HUES64 (cell line): ENCODE measurements at regions not wholly inside any gene's neighbourhood (a gene's known extent, or its start where the extent isn't known, plus 50 kb on each side); places are given as distances from the start of the nearest gene placed in this dataset.
"Not testable (repeated sequence)": the region's sequence is repeated elsewhere in the genome, so short reads cannot be mapped to it uniquely, and the experiment has no call there.

Source experiments
- H3K27ac ChIP-seq: 2 replicates; pipeline ENCODE4 v1.7.0; 2013; ENCODE audit warnings: low read depth, low read length, inconsistent platforms
- H3K27me3 ChIP-seq: 2 replicates; pipeline ENCODE4 v1.6.1; 2013; ENCODE audit warnings: mild to moderate bottlenecking, low read length; ENCODE audit not compliant: insufficient read depth
- H3K36me3 ChIP-seq: 2 replicates; pipeline ENCODE4 v1.6.1; 2013; ENCODE audit warnings: mild to moderate bottlenecking, low read length; ENCODE audit not compliant: insufficient read depth
- H3K4me1 ChIP-seq: 2 replicates; pipeline ENCODE4 v1.6.1; 2013; ENCODE audit warnings: mild to moderate bottlenecking, low read length, moderate library complexity; ENCODE audit not compliant: insufficient read depth
- H3K4me3 ChIP-seq: 2 replicates; pipeline ENCODE4 v1.5.1; 2013; ENCODE audit warnings: mild to moderate bottlenecking, low read length, moderate library complexity
- H3K9ac ChIP-seq: 2 replicates; pipeline ENCODE4 v1.6.1; 2013; ENCODE audit warnings: mild to moderate bottlenecking, low read depth, low read length
- H3K9me3 ChIP-seq: 2 replicates; pipeline ENCODE4 v1.6.1; 2013; ENCODE audit warnings: low read depth, low read length; ENCODE audit not compliant: insufficient read depth
- WGBS: fragments of 150-250, 120-280 bp; methylation state at CpG from one replicate; pipeline ENCODE4 v1.1.7; 2013; ENCODE audit warnings: missing lambda C conversion rate; 5-methylcytosine and 5-hydroxymethylcytosine counted together

- no peaks in the 10 kb centered on the region for H3K36me3 ChIP-seq
- no peak overlapping the region for H3K9ac ChIP-seq
- 90% methylated on average over 2 of the region's 2 CpGs for WGBS
- no peaks in the 10 kb centered on the region for H3K9me3 ChIP-seq
- no peak overlapping the region for H3K27ac ChIP-seq
- no peaks in the 10 kb centered on the region for H3K27me3 ChIP-seq
- H3K4me1 ChIP-seq: no peaks in the 10 kb centered on the region
- no peak overlapping the region for H3K4me3 ChIP-seq
Observed at GRCh38 chr2:3040066-3040428, 337.6 kb downstream of the EIPR1 start.

GRCh38 chr2:3039188-3040065 lies 338.2 kb downstream of the EIPR1 start:
- no peak overlapping the region for H3K4me3 ChIP-seq
- H3K4me1 ChIP-seq: no peaks in the 10 kb centered on the region
- no peak overlapping the region for H3K27ac ChIP-seq
- no peaks in the 10 kb centered on the region for H3K36me3 ChIP-seq
- H3K9me3 ChIP-seq: no peaks in the 10 kb centered on the region
- H3K27me3 ChIP-seq: no peaks in the 10 kb centered on the region
- 92% methylated on average over 16 of the region's 16 CpGs for WGBS
- H3K9ac ChIP-seq: no peak overlapping the region

- Histone ChIP-seq H3K27ac (no peak overlapping the region), H3K4me3 (no peak overlapping the region), H3K36me3 (no peaks in the 10 kb centered on the region), H3K9me3 (no peaks in the 10 kb centered on the region), H3K9ac (no peak overlapping the region), H3K4me1 (no peaks in the 10 kb centered on the region), H3K27me3 (no peaks in the 10 kb centered on the region)
- WGBS: 93% methylated on average over 12 of the region's 12 CpGs
Observed at GRCh38 chr2:3038636-3039035, 339.0 kb downstream of the EIPR1 start.

GRCh38 chr2:3037196-3038194 lies 340.1 kb downstream of the EIPR1 start:
- Histone ChIP-seq H3K9me3 (no peaks in the 10 kb centered on the region), H3K27ac (no peak overlapping the region), H3K36me3 (no peaks in the 10 kb centered on the region), H3K4me3 (no peak overlapping the region), H3K27me3 (no peaks in the 10 kb centered on the region), H3K4me1 (no peaks in the 10 kb centered on the region), H3K9ac (no peak overlapping the region)
- WGBS: 94% methylated on average over 29 of the region's 29 CpGs

- H3K36me3 ChIP-seq: no peaks in the 10 kb centered on the region
- H3K27me3 ChIP-seq: no peaks in the 10 kb centered on the region
- 96% methylated on average over 15 of the region's 18 CpGs for WGBS
Observed at GRCh38 chr2:3036432-3037125, 341.0 kb downstream of the EIPR1 start.

GRCh38 chr2:3035385-3036050 lies 342.1 kb downstream of the EIPR1 start:
- WGBS: 94% methylated on average over 21 of the region's 21 CpGs

More at GRCh38 chr2:3036432-3037125, 341.0 kb downstream of the EIPR1 start:
- Histone ChIP-seq H3K27ac (no peak overlapping the region), H3K4me3 (no peak overlapping the region), H3K4me1 (no peaks in the 10 kb centered on the region), H3K9ac (no peak overlapping the region), H3K9me3 (no peaks in the 10 kb centered on the region)

GRCh38 chr2:3034856-3035255 lies 342.8 kb downstream of the EIPR1 start:
- 86% methylated on average over 13 of the region's 13 CpGs for WGBS
- H3K27ac ChIP-seq: no peak overlapping the region
- no peak overlapping the region for H3K9ac ChIP-seq
- no peaks in the 10 kb centered on the region for H3K36me3 ChIP-seq
- no peaks in the 10 kb centered on the region for H3K4me1 ChIP-seq
- no peak overlapping the region for H3K4me3 ChIP-seq
- no peaks in the 10 kb centered on the region for H3K27me3 ChIP-seq
- H3K9me3 ChIP-seq: no peaks in the 10 kb centered on the region; the same call in 1 of the 2 replicates

More at GRCh38 chr2:3035385-3036050, 342.1 kb downstream of the EIPR1 start:
- Histone ChIP-seq H3K27ac (no peak overlapping the region), H3K27me3 (no peaks in the 10 kb centered on the region), H3K9me3 (no peaks in the 10 kb centered on the region), H3K4me1 (no peaks in the 10 kb centered on the region), H3K9ac (no peak overlapping the region), H3K36me3 (no peaks in the 10 kb centered on the region), H3K4me3 (no peak overlapping the region)

- no peak overlapping the region for H3K27ac ChIP-seq
Observed at GRCh38 chr2:3034396-3034795, 343.2 kb downstream of the EIPR1 start.

GRCh38 chr2:3033315-3033714 lies 344.3 kb downstream of the EIPR1 start:
- H3K4me1 ChIP-seq: no peaks in the 10 kb centered on the region
- WGBS: 90% methylated on average over 8 of the region's 8 CpGs
- H3K4me3 ChIP-seq: no peak overlapping the region
- no peak overlapping the region for H3K27ac ChIP-seq
- H3K27me3 ChIP-seq: no peaks in the 10 kb centered on the region
- H3K9ac ChIP-seq: no peak overlapping the region
- no peaks in the 10 kb centered on the region for H3K36me3 ChIP-seq
- no peaks in the 10 kb centered on the region; the same call in 1 of the 2 replicates for H3K9me3 ChIP-seq

More at GRCh38 chr2:3034396-3034795, 343.2 kb downstream of the EIPR1 start:
- 77% methylated on average over 7 of the region's 7 CpGs for WGBS
- H3K4me1 ChIP-seq: no peaks in the 10 kb centered on the region
- H3K36me3 ChIP-seq: no peaks in the 10 kb centered on the region
- H3K9ac ChIP-seq: no peak overlapping the region
- no peaks in the 10 kb centered on the region; the same call in 1 of the 2 replicates for H3K9me3 ChIP-seq
- no peak overlapping the region for H3K4me3 ChIP-seq
- H3K27me3 ChIP-seq: no peaks in the 10 kb centered on the region

- not testable (repeated sequence) for H3K4me1 ChIP-seq, H3K4me3 ChIP-seq, H3K27me3 ChIP-seq, H3K9ac ChIP-seq, H3K27ac ChIP-seq, H3K9me3 ChIP-seq, H3K36me3 ChIP-seq
- WGBS: 92% methylated on average over 9 of the region's 9 CpGs
Observed at GRCh38 chr2:3030791-3031190, 346.8 kb downstream of the EIPR1 start.
